Activated CD4-positive, alpha-beta T cell treated with anti-CD3 and anti-CD28 coated beads for 36 hours (primary cell): ENCODE measurements at regions not wholly inside any gene's neighbourhood (a gene's known extent, or its start where the extent isn't known, plus 50 kb on each side); places are given as distances from the start of the nearest gene placed in this dataset.
"Not testable (repeated sequence)": the region's sequence is repeated elsewhere in the genome, so short reads cannot be mapped to it uniquely, and the experiment has no call there.

Experiments
- ATAC-seq: fragments of 200-7000 bp; cut with Tn5 transposase; one replicate; pipeline ENCODE4 v1.10.0; 2021; ENCODE audit warnings: mild to moderate bottlenecking, moderate library complexity
- CTCF ChIA-PET: fragments of 350-600 bp; sonication (Branson Sonifier 250); formaldehyde crosslinking; loops from one replicate; lab custom pipeline; 2021; ENCODE audit warnings: antibody characterized with exemption; lab: Charles Lee
- POLR2A ChIA-PET: fragments of 350-600 bp; sonication (Branson Sonifier 250); formaldehyde crosslinking; loops from one replicate; lab custom pipeline; 2021; ENCODE audit warnings: antibody characterized with exemption, inconsistent platforms; lab: Charles Lee
- DNase-seq: peaks from one replicate; pipeline ENCODE4 v3.0.0-alpha.2; 2020
- H3K27ac Mint-ChIP-seq: one replicate; pipeline ENCODE4 v1.8.0; 2021; ENCODE audit warnings: mixed read lengths
- H3K27me3 Mint-ChIP-seq: one replicate; pipeline ENCODE4 v1.8.0; 2021; ENCODE audit warnings: mixed read lengths
- H3K36me3 Mint-ChIP-seq: one replicate; pipeline ENCODE4 v1.8.0; 2021; ENCODE audit warnings: low read depth, mixed read lengths
- H3K4me1 Mint-ChIP-seq: one replicate; pipeline ENCODE4 v1.8.0; 2021; ENCODE audit warnings: mixed read lengths
- H3K4me3 Mint-ChIP-seq: one replicate; pipeline ENCODE4 v1.8.0; 2021; ENCODE audit warnings: mild to moderate bottlenecking, moderate library complexity, mixed read lengths
- H3K9me3 Mint-ChIP-seq: one replicate; pipeline ENCODE4 v1.8.0; 2021; ENCODE audit warnings: low read depth, mixed read lengths
- intact Hi-C, 2 experiments: fragments of 100-400 bp; cut with DNase I in 1 of 2; cut with micrococcal nuclease in 1 of 2; formaldehyde crosslinking; loops; one replicate each; pipeline versions ENCODE4 v1.14.2 to v1.15.1; 2022 to 2024; cut with DNase I, micrococcal nuclease

DNA sequence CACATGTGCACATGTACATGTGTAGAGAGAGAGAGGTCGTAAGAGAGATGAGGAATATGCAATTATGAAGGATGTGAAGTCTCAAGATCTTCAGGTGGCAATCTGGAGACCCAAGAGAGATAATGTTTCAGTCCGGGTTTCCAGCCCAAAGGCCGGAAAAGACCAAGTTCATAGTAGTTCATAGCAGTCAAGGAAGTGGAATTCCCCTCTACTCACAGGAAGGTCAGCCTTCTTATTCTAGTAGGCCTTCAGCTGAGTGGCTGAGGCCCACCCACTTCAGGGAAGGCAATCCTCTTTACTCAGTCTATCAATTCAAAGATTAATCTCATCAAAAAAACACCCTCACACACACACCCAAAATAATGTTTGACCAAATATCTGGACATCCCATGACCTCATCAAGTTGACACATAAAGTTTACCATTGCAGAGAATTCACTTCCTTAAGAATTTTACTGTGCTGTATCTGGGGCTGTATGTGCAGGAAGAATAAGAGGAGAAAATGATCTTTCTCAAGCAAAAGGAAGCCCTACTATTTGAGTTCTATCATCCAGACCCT, 114.6 kb downstream of the TNFSF18 start:
- ATAC-seq (no peak), DNase-seq (no peak)
- ChIA-PET POLR2A (no interaction called here), CTCF (no interaction called here)
- Mint-ChIP-seq H3K9me3 (peaks cover 2% of the 10 kb centered on the region), H3K36me3 (no peaks in the 10 kb centered on the region), H3K4me1 (peaks cover 12% of the 10 kb centered on the region), H3K27ac (no peak overlapping the region), H3K27me3 (peaks cover 2% of the 10 kb centered on the region), H3K4me3 (no peak overlapping the region)
- intact Hi-C loops: no loop called here

DNA sequence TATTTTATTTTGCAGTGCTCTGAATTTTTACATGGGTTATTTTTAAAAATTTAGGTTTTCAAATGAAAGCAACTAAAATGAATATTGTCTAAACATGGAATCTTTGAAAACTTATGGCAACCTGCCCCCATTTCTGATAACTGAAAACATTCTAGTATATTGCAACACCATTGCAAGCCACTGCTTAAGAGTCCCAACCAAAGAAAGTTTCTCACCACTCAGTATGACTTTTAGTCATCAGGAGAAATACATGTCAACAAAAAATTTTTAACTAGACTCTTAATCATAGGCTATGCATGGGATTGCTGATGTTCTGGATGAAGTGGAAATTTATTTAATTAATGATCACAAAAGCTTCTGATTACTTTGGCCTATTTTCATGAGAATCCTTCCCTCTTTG, 112.1 kb downstream of the TNFSF18 start:
- no peak overlapping the region for H3K27ac Mint-ChIP-seq
- POLR2A ChIA-PET: no interaction called here
- no peaks in the 10 kb centered on the region for H3K9me3 Mint-ChIP-seq
- H3K4me1 Mint-ChIP-seq: peaks cover 6% of the 10 kb centered on the region
- ATAC-seq (no peak), DNase-seq (no peak)
- CTCF ChIA-PET: no interaction called here
- intact Hi-C loops: no loop called here
- no peaks in the 10 kb centered on the region for H3K36me3 Mint-ChIP-seq
- H3K27me3 Mint-ChIP-seq: no peaks in the 10 kb centered on the region
- no peak overlapping the region for H3K4me3 Mint-ChIP-seq

DNA sequence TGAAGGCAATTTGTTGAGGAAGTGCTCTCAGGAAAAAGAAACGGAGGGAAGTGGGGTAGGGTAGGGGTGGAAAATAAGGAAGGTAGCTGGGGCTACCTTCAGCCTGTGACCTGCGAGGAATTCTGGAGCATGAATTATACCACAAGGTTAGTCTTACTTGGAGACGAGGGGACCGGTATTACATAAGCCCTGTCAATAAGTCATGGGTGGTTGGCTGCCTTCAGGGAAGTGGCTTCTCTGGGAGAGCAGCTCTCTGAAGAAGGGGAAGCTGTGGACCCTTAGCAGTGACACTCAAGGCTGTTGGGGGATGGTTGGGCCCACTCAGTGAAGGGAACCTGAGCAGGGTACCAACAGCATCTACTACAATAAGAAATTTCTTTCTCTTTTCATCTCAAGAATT, 111.3 kb downstream of the TNFSF18 start:
- H3K27me3 Mint-ChIP-seq: no peaks in the 10 kb centered on the region
- H3K27ac Mint-ChIP-seq: no peak overlapping the region
- H3K9me3 Mint-ChIP-seq: no peaks in the 10 kb centered on the region
- DNase-seq: no peak
- CTCF ChIA-PET: interaction anchor here (1.2 kb wide), 1 partner anchor 194 kb away, joined by 3 read pairs; no protein-coding TSS in a partner anchor
- POLR2A ChIA-PET: no interaction called here
- H3K36me3 Mint-ChIP-seq: no peaks in the 10 kb centered on the region
- no peaks in the 10 kb centered on the region for H3K4me1 Mint-ChIP-seq
- intact Hi-C loops: no loop called here
- ATAC-seq: no peak
- no peak overlapping the region for H3K4me3 Mint-ChIP-seq

DNA sequence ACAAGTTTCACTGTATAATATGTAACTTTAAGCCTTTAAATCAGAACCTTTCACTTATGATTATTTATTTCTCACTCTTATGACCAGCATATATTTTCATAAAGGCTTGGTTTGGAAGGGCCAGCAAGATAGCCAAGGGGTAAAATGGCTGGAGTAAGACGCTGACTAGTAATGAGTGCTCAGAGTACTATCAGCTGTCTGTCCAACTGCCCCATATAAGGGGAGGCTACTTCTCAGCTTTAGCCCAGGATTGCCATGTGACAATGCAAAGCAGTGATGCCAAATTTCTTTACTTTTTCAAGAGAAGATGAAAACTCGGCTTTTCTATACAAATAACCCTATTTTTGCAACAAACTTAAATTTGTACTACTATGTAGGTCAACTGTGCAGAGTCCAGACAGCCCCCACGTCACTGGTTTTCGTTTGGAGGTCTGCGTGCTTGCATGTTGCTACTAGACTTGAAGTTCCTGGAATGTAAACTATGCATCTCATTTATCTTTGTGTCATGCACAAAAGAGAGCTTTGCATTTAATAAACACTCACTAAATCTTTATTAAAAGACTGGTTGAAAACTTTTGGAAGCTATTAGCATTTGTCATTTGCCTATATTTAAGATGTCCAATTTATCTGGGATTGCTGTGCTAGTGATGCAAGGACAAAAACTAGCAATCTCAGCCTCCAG, 110.4 kb downstream of the TNFSF18 start:
- no peak overlapping the region for H3K27ac Mint-ChIP-seq
- H3K4me1 Mint-ChIP-seq: no peaks in the 10 kb centered on the region
- CTCF ChIA-PET: interaction anchor here (0.6 to 1.2 kb wide), 2 partner anchors 195 to 439 kb away, joined by 3 read pairs; no protein-coding TSS in a partner anchor
- H3K36me3 Mint-ChIP-seq: no peaks in the 10 kb centered on the region
- no peak overlapping the region for H3K4me3 Mint-ChIP-seq
- no peaks in the 10 kb centered on the region for H3K27me3 Mint-ChIP-seq
- intact Hi-C loops: no loop called here
- DNase-seq (no peak), ATAC-seq (no peak)
- no peaks in the 10 kb centered on the region for H3K9me3 Mint-ChIP-seq
- POLR2A ChIA-PET: no interaction called here

DNA sequence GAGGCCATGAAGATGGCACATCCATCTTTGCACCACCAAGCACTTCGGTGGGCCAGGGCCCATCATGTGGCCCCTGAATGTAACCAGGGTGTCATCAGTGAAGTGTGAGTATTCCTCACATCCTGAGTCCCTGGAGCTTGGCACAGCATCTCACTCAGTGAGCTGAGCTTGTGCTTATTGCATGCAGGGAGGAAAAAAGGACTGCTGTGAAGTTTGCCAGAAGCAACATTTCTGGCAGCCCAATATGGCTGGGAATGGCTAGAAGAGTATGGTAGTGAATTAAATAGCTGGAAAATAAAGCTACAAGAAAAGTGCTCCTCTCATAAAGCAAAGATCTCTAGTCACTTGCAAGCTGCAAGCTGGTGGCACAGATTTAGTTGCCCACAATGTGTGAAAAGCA, 109.3 kb downstream of the TNFSF18 start:
- H3K27ac Mint-ChIP-seq: no peak overlapping the region
- H3K4me3 Mint-ChIP-seq: no peak overlapping the region
- no peaks in the 10 kb centered on the region for H3K36me3 Mint-ChIP-seq
- intact Hi-C loops: no loop called here
- no peak for ATAC-seq
- POLR2A ChIA-PET: no interaction called here
- no peak for DNase-seq
- no peaks in the 10 kb centered on the region for H3K27me3 Mint-ChIP-seq
- H3K4me1 Mint-ChIP-seq: no peaks in the 10 kb centered on the region
- no peaks in the 10 kb centered on the region for H3K9me3 Mint-ChIP-seq
- CTCF ChIA-PET: interaction anchor here (0.6 kb wide), 1 partner anchor 52 kb away, joined by 3 read pairs; no protein-coding TSS in a partner anchor

DNA sequence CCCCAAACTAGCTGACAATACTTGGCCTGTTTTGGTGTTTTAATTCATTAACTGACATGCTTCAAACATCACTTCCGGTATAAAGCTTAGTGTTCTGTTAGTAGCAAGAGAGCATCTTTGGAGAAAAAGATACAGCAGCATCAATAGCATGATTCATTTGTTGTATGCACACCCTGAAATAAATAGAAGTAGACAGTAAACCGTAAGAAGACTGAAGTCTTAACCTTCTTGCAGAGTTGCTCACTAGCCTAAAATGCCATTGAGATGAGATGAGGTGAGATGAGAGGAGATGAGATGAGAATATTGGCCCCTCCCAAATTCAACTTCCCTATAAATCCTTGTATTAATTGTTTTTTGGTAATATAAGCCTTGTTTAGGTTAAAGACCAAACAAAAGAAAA, 108.8 kb downstream of the TNFSF18 start:
- Mint-ChIP-seq H3K36me3 (no peaks in the 10 kb centered on the region), H3K4me1 (peaks cover 1% of the 10 kb centered on the region), H3K27ac (no peak overlapping the region), H3K27me3 (no peaks in the 10 kb centered on the region), H3K9me3 (no peaks in the 10 kb centered on the region), H3K4me3 (no peak overlapping the region)
- ChIA-PET CTCF (no interaction called here), POLR2A (no interaction called here)
- intact Hi-C loops: no loop called here
- ATAC-seq: no peak
- no peak for DNase-seq

DNA sequence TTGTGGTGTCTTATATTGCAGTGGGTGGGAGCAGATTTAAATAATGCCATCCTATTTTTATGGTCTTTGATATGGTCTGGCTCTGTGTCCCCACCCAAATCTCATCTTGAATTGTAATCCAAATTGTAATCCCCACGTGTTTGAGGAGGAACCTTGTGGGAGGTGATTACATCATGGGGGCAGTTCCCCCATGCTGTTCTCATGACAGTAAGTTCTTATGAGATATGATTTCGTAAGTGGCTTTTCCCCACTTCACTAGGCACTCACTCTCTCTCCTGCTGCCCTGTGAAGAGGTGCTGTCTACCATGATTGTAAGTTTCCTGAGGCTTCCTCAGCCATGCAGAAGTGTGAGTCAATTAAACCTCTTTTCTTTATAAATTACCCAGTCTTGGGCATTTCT, 107.6 kb downstream of the TNFSF18 start:
- H3K9me3 Mint-ChIP-seq, H3K27ac Mint-ChIP-seq, ATAC-seq, H3K4me3 Mint-ChIP-seq, DNase-seq, POLR2A ChIA-PET, CTCF ChIA-PET, H3K27me3 Mint-ChIP-seq, H3K36me3 Mint-ChIP-seq, intact Hi-C loops: not testable (repeated sequence)
- H3K4me1 Mint-ChIP-seq: peaks cover 10% of the 10 kb centered on the region

DNA sequence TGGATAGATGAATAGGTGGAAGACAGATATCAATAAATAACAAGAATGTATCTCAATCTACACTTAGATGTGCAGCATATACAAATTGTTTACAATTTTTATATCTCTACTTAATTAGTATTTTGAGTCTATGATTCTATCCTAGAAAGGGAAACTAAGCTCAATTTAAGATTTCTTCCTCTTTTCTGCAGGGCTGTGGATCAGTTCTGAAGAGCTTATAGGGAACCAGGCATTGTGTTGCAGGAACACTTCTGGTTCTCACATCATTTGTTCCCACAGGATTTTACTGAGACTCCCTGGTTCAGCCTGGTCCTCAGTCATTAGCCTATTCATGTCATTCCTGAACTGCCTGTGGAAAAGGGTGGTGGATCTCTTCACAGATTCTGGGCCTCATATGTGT, 105.8 kb downstream of the TNFSF18 start:
- CTCF ChIA-PET: no interaction called here
- ATAC-seq: no peak
- no peak for DNase-seq
- peaks cover 2% of the 10 kb centered on the region for H3K27me3 Mint-ChIP-seq
- POLR2A ChIA-PET: no interaction called here
- no peak overlapping the region for H3K4me3 Mint-ChIP-seq
- intact Hi-C loops: no loop called here
- no peaks in the 10 kb centered on the region for H3K9me3 Mint-ChIP-seq
- H3K27ac Mint-ChIP-seq: no peak overlapping the region
- H3K4me1 Mint-ChIP-seq: peaks cover 10% of the 10 kb centered on the region
- H3K36me3 Mint-ChIP-seq: no peaks in the 10 kb centered on the region

DNA sequence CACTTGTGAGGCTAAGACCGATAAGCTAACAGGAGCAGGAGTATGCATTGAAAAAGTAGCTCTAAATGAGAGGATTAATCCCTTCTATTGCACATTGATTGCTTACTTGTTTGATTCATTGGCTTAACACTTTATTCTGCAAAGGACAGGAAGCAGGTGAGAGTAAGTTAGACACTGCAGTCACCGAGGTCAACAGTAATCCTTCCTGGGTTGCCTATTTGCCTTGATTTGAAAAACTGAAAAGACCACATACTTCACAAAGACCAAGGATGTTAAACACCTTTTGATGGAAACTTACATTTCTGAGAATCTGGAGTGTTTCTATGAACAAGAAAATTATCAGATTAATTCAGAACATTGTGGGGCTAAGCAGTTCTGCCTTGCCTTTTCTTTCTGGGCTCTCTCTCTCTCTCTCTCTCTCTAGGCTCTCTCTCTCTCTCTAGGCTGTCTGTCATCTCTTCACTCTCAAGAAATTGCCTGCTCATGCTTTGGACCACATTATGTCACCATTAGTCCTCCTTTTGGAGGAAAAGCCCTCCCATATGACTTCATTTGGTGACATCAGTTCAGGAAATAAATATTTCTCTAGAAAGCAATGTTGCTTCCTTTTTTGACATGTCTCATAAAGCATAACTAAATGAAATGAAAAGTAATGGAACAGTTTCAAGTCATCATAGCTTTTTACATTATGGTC, 103.8 kb downstream of the TNFSF18 start:
- no peak for ATAC-seq
- no peaks in the 10 kb centered on the region for H3K9me3 Mint-ChIP-seq
- ChIA-PET POLR2A (no interaction called here), CTCF (no interaction called here)
- H3K27ac Mint-ChIP-seq: no peak overlapping the region
- peaks cover 14% of the 10 kb centered on the region for H3K4me1 Mint-ChIP-seq
- intact Hi-C loops: no loop called here
- no peak overlapping the region for H3K4me3 Mint-ChIP-seq
- no peak for DNase-seq
- no peaks in the 10 kb centered on the region for H3K36me3 Mint-ChIP-seq
- H3K27me3 Mint-ChIP-seq: peaks cover 6% of the 10 kb centered on the region

DNA sequence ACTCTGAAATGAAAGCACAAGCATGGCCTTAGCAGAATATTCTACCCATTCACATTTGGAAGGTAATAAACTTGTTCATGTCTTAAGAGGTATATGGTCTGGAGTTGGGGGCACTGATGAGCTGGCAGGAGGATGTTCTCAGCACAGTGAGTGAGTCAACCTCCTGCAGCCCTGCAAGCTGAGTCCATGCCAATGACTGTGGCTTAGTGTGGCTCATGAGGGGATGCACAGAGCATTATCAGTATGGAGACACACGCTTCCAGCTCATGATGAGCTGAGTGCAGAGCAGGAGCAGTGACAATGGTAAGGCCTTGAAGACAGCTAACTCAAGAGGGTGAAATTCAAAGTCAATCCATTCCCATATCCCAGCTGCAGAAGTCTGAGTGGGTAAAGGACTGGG, 102.3 kb downstream of the TNFSF18 start:
- peak; percentile 34 for DNase-seq
- H3K36me3 Mint-ChIP-seq: no peaks in the 10 kb centered on the region
- H3K27ac Mint-ChIP-seq: no peak overlapping the region
- no peak overlapping the region for H3K4me3 Mint-ChIP-seq
- POLR2A ChIA-PET: no interaction called here
- peaks cover 12% of the 10 kb centered on the region for H3K27me3 Mint-ChIP-seq
- CTCF ChIA-PET: interaction anchor here (0.6 to 0.8 kb wide), 4 partner anchors 14 to 878 kb away, joined by 3 read pairs; no protein-coding TSS in a partner anchor
- peaks cover 17% of the 10 kb centered on the region for H3K4me1 Mint-ChIP-seq
- H3K9me3 Mint-ChIP-seq: no peaks in the 10 kb centered on the region
- intact Hi-C loops: no loop called here
- ATAC-seq: peak; percentile 85

DNA sequence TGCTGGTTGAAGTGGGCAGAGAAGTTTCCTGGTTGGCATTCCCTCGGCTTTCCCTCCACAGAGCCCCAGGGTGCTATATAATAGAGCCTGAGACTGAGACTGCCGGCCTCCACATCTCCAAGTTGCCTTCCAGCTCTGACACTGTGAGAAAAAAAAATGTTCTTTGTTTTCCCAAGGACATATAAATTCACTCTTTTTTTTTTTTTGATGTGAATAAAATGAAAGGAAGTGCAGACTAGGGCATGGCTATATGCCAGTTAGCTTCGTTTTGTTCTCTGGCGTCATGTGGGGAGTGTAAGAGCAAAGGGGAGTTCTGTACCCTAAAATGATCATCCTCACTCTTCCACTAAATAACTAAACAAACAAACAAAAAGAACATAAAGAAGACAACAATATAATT, 101.6 kb downstream of the TNFSF18 start:
- Mint-ChIP-seq H3K4me1 (peaks cover 17% of the 10 kb centered on the region), H3K4me3 (no peak overlapping the region), H3K9me3 (no peaks in the 10 kb centered on the region), H3K36me3 (no peaks in the 10 kb centered on the region), H3K27ac (no peak overlapping the region), H3K27me3 (peaks cover 12% of the 10 kb centered on the region)
- intact Hi-C loops: no loop called here
- ChIA-PET POLR2A (no interaction called here), CTCF (interaction anchor here (0.6 to 0.7 kb wide), 3 partner anchors 15 to 879 kb away, joined by 3 read pairs; no protein-coding TSS in a partner anchor)
- ATAC-seq (no peak), DNase-seq (no peak)

DNA sequence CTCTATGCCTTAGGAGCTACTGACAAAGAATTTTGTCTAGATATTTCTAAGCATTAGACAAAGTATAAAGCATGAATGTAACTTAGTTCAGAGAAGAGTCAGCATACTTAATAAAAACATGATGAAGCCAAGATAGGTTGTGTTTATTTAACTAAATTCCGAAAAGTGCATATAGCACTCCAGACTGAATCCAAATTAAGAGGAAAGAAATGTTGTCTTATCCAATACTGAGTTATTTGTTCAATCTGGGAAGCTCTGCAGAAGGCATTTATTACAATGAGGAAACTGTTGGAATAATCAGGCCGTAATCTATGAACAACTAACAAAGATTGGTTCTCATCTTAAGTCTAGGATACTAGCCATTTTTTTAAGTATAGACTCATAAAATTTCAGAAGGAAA, 100.2 kb downstream of the TNFSF18 start:
- POLR2A ChIA-PET: no interaction called here
- Mint-ChIP-seq H3K27ac (no peak overlapping the region), H3K4me3 (no peak overlapping the region), H3K27me3 (peaks cover 12% of the 10 kb centered on the region), H3K4me1 (peaks cover 17% of the 10 kb centered on the region), H3K9me3 (no peaks in the 10 kb centered on the region), H3K36me3 (no peaks in the 10 kb centered on the region)
- CTCF ChIA-PET: no interaction called here
- ATAC-seq: no peak
- no peak for DNase-seq
- intact Hi-C loops: no loop called here
